ENCODE measurements at regions not wholly inside any gene's neighbourhood (a gene's known extent, or its start where the extent isn't known, plus 50 kb on each side); places are given as distances from the start of the nearest gene placed in this dataset.

- no peak overlapping the region for H3K4me3 ChIP-seq (replicated peaks in 1 of 4; ENCODE audit: control extremely low read depth in 1 of 4, insufficient read depth in 1 of 4, low read depth in 3 of 4, low read length in 4 of 4)
- H2AFZ ChIP-seq (ENCODE audit: low read length), result no peak overlapping the region
- H3K9me3 ChIP-seq (ENCODE audit: control insufficient read depth, insufficient read depth, low read depth, low read length), result no peaks in the 10 kb centered on the region
- H4K20me1 ChIP-seq (ENCODE audit: control insufficient read depth, extremely low read depth, insufficient read depth, low read length), result no peaks in the 10 kb centered on the region
- H3K27ac ChIP-seq (ENCODE audit: insufficient read depth, low read length), result no peak overlapping the region
- no peak for DNase-seq (ENCODE audit: low read depth in 2 of 2)
- H3K4me2 ChIP-seq (ENCODE audit: extremely low read depth, insufficient read depth, low read length), result no peak overlapping the region
- no peak overlapping the region for H3K9ac ChIP-seq (ENCODE audit: insufficient read depth, low read length)
- H3K36me3 ChIP-seq (ENCODE audit: control insufficient read depth, insufficient read depth, low read length), result no peaks in the 10 kb centered on the region
- no peaks in the 10 kb centered on the region for H3K79me2 ChIP-seq (ENCODE audit: control insufficient read depth, insufficient read depth, low read length)
- TF ChIP-seq EZH2 (IDR thresholded peaks at IDR 0.05; ENCODE audit: low read length, missing control alignments), result no peak
- H3K27me3 ChIP-seq (ENCODE audit: control insufficient read depth, insufficient read depth, low read length), result no peaks in the 10 kb centered on the region
- no peaks in the 10 kb centered on the region for H3K4me1 ChIP-seq (ENCODE audit: control insufficient read depth, extremely low read depth, insufficient read depth, low read length)
These were observed 211.9 kb upstream of the MANEA start for GRCh38 chr6:95365454-95365853.

DNA sequence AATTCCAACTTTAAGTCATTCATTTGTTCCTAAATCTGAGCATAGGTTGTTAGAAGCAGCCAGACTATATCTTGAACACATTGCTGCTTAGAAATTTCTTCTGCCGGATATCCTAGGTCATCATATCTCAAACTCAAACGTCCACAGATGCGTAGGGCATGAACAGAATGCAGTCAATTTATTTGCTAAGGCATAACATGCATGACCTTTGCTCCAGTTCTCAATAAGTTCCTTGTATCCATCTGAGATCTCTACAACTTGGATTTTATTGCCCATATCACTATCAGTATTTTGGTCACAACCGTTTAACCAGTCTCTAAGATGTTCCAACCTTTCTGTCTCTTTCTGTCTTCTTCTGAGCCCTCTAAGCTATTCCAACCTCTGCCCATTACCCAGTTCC, 210.9 kb upstream of the MANEA start:
- Histone ChIP-seq H3K4me2 (ENCODE audit: extremely low read depth, insufficient read depth, low read length) (no peak overlapping the region), H3K27ac (ENCODE audit: insufficient read depth, low read length) (no peak overlapping the region), H2AFZ (ENCODE audit: low read length) (no peak overlapping the region), H3K4me1 (ENCODE audit: control insufficient read depth, extremely low read depth, insufficient read depth, low read length) (no peaks in the 10 kb centered on the region), H4K20me1 (ENCODE audit: control insufficient read depth, extremely low read depth, insufficient read depth, low read length) (no peaks in the 10 kb centered on the region), H3K4me3 (replicated peaks in 1 of 4; ENCODE audit: control extremely low read depth in 1 of 4, insufficient read depth in 1 of 4, low read depth in 3 of 4, low read length in 4 of 4) (no peak overlapping the region), H3K36me3 (ENCODE audit: control insufficient read depth, insufficient read depth, low read length) (no peaks in the 10 kb centered on the region), H3K79me2 (ENCODE audit: control insufficient read depth, insufficient read depth, low read length) (no peaks in the 10 kb centered on the region), H3K9ac (ENCODE audit: insufficient read depth, low read length) (no peak overlapping the region), H3K9me3 (ENCODE audit: control insufficient read depth, insufficient read depth, low read depth, low read length) (no peaks in the 10 kb centered on the region), H3K27me3 (ENCODE audit: control insufficient read depth, insufficient read depth, low read length) (no peaks in the 10 kb centered on the region)
- TF ChIP-seq, protein P1, sequence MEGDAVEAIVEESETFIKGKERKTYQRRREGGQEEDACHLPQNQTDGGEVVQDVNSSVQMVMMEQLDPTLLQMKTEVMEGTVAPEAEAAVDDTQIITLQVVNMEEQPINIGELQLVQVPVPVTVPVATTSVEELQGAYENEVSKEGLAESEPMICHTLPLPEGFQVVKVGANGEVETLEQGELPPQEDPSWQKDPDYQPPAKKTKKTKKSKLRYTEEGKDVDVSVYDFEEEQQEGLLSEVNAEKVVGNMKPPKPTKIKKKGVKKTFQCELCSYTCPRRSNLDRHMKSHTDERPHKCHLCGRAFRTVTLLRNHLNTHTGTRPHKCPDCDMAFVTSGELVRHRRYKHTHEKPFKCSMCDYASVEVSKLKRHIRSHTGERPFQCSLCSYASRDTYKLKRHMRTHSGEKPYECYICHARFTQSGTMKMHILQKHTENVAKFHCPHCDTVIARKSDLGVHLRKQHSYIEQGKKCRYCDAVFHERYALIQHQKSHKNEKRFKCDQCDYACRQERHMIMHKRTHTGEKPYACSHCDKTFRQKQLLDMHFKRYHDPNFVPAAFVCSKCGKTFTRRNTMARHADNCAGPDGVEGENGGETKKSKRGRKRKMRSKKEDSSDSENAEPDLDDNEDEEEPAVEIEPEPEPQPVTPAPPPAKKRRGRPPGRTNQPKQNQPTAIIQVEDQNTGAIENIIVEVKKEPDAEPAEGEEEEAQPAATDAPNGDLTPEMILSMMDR (conservative IDR thresholded peaks at IDR 0.05 in 1 of 2, IDR thresholded peaks at IDR 0.05 in 1 of 2; ENCODE audit: low read depth in 1 of 2, low read length in 2 of 2), result no peak
- TF ChIP-seq EZH2 (IDR thresholded peaks at IDR 0.05; ENCODE audit: low read length, missing control alignments), result no peak
- no peak for DNase-seq (ENCODE audit: low read depth in 2 of 2)

DNA sequence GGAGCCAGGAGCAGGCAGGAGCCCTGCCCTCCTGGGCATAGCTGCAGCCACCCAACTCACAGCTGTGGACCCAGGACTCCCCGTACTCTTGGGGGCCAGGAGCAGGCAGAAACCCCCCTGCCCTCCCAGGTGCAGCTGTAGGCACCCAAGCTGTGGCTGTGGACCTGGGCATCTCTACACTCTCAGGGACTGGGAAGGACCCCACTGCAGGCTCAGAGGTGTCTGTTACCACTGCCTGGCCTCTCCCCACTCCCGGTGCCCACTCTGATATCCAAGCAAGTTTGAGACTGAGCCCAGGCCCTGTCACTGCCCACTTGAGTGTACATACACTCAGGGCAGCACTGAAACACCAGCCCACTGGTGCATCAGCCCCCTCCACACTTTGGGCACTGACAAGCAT, 193.5 kb upstream of the MANEA start:
- TF ChIP-seq, protein P1 (conservative IDR thresholded peaks at IDR 0.05 in 1 of 2, IDR thresholded peaks at IDR 0.05 in 1 of 2; ENCODE audit: low read depth in 1 of 2, low read length in 2 of 2), result no peak
- no peak for TF ChIP-seq EZH2 (IDR thresholded peaks at IDR 0.05; ENCODE audit: low read length, missing control alignments)
- Histone ChIP-seq H3K4me1 (ENCODE audit: control insufficient read depth, extremely low read depth, insufficient read depth, low read length) (no peaks in the 10 kb centered on the region), H3K4me2 (ENCODE audit: extremely low read depth, insufficient read depth, low read length) (no peak overlapping the region), H3K27me3 (ENCODE audit: control insufficient read depth, insufficient read depth, low read length) (no peaks in the 10 kb centered on the region), H3K9me3 (ENCODE audit: control insufficient read depth, insufficient read depth, low read depth, low read length) (no peaks in the 10 kb centered on the region), H3K4me3 (replicated peaks in 1 of 4; ENCODE audit: control extremely low read depth in 1 of 4, insufficient read depth in 1 of 4, low read depth in 3 of 4, low read length in 4 of 4) (no peak overlapping the region), H3K9ac (ENCODE audit: insufficient read depth, low read length) (no peak overlapping the region), H3K36me3 (ENCODE audit: control insufficient read depth, insufficient read depth, low read length) (no peaks in the 10 kb centered on the region), H2AFZ (ENCODE audit: low read length) (no peak overlapping the region), H3K79me2 (ENCODE audit: control insufficient read depth, insufficient read depth, low read length) (no peaks in the 10 kb centered on the region), H3K27ac (ENCODE audit: insufficient read depth, low read length) (no peak overlapping the region), H4K20me1 (ENCODE audit: control insufficient read depth, extremely low read depth, insufficient read depth, low read length) (no peaks in the 10 kb centered on the region)
- no peak for DNase-seq (ENCODE audit: low read depth in 2 of 2)
